ENCODE measurements at regions not wholly inside any gene's neighbourhood (a gene's known extent, or its start where the extent isn't known, plus 50 kb on each side); places are given as distances from the start of the nearest gene placed in this dataset.

DNA sequence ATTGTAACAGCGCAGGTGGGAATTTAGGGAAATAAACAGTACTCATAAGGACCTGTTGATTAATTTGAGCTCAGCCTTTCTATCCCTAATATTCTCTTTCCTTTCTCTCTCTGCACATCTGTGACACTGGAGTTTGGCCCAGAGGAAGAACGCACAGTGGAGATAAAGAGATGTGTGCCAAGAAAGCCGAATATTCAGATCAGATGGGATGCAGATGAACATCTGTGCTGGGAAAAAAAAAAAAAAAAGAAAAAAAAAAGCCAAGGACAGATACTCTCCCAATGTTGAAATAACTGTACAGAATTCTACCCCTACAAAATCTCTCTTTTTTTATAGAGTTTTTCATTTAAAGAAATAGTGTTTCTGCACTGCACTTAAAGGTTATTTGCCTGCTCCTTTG is 485.4 kb downstream of the KCNJ2 start:
- Histone ChIP-seq H3K27ac (ENCODE audit: insufficient read depth, low read length) (no peak overlapping the region), H3K9ac (ENCODE audit: low read depth, low read length) (no peak overlapping the region), H2BK120ac (ENCODE audit: low read depth, low read length) (no peak overlapping the region), H4K20me1 (ENCODE audit: insufficient read depth, low read length) (no peaks in the 10 kb centered on the region), H3K9me1 (ENCODE audit: insufficient read depth, low read length) (no peaks in the 10 kb centered on the region), H4K5ac (ENCODE audit: low read depth, low read length) (no peak overlapping the region), H2BK5ac (ENCODE audit: low read depth, low read length, poor library complexity, severe bottlenecking) (no peak overlapping the region), H2AK9ac (replicated peaks; ENCODE audit: low read depth, low read length, poor library complexity) (no peak overlapping the region), H3K18ac (ENCODE audit: low read depth, low read length) (no peak overlapping the region), H4K91ac (ENCODE audit: insufficient read depth, low read depth, low read length) (no peak overlapping the region), H2AFZ (replicated peaks; ENCODE audit: low read length, poor library complexity) (no peak overlapping the region), H3K4me1 (ENCODE audit: control insufficient read depth, insufficient read depth, low read length) (no peaks in the 10 kb centered on the region), H3K4me2 (ENCODE audit: low read depth, low read length) (no peak overlapping the region), H3K56ac (ENCODE audit: extremely low read depth, insufficient read depth, low read length) (no peak overlapping the region), H3K27me3 (ENCODE audit: control insufficient read depth, insufficient read depth, low read length) (no peaks in the 10 kb centered on the region; the same call in 1 of the 2 replicates), H3K36me3 (ENCODE audit: control insufficient read depth, insufficient read depth, low read length) (no peaks in the 10 kb centered on the region), H2BK20ac (ENCODE audit: low read depth, low read length) (no peak overlapping the region), H3K14ac (replicated peaks; ENCODE audit: low read depth, low read length) (no peak overlapping the region), H3K4ac (ENCODE audit: low read depth, low read length) (no peak overlapping the region), H4K8ac (ENCODE audit: low read depth in 2 of 2, low read length in 2 of 2) (no peak overlapping the region), H3K23ac (ENCODE audit: low read depth, low read length) (no peak overlapping the region), H2BK15ac (ENCODE audit: low read depth, low read length) (no peak overlapping the region), H3K79me1 (ENCODE audit: low read depth in 1 of 2, low read length in 2 of 2) (no peaks in the 10 kb centered on the region), H3K4me3 (ENCODE audit: insufficient read depth, low read depth, low read length) (no peak overlapping the region), H2AK5ac (ENCODE audit: low read depth, low read length) (no peak overlapping the region), H3K9me3 (ENCODE audit: control insufficient read depth, insufficient read depth, low read length) (no peaks in the 10 kb centered on the region)
- TF ChIP-seq, protein P1, sequence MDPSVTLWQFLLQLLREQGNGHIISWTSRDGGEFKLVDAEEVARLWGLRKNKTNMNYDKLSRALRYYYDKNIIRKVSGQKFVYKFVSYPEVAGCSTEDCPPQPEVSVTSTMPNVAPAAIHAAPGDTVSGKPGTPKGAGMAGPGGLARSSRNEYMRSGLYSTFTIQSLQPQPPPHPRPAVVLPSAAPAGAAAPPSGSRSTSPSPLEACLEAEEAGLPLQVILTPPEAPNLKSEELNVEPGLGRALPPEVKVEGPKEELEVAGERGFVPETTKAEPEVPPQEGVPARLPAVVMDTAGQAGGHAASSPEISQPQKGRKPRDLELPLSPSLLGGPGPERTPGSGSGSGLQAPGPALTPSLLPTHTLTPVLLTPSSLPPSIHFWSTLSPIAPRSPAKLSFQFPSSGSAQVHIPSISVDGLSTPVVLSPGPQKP (IDR thresholded peaks at IDR 0.05; ENCODE audit: borderline replicate concordance, low read depth, low read length) = no peak
- TF ChIP-seq, protein P2, sequence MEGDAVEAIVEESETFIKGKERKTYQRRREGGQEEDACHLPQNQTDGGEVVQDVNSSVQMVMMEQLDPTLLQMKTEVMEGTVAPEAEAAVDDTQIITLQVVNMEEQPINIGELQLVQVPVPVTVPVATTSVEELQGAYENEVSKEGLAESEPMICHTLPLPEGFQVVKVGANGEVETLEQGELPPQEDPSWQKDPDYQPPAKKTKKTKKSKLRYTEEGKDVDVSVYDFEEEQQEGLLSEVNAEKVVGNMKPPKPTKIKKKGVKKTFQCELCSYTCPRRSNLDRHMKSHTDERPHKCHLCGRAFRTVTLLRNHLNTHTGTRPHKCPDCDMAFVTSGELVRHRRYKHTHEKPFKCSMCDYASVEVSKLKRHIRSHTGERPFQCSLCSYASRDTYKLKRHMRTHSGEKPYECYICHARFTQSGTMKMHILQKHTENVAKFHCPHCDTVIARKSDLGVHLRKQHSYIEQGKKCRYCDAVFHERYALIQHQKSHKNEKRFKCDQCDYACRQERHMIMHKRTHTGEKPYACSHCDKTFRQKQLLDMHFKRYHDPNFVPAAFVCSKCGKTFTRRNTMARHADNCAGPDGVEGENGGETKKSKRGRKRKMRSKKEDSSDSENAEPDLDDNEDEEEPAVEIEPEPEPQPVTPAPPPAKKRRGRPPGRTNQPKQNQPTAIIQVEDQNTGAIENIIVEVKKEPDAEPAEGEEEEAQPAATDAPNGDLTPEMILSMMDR (conservative IDR thresholded peaks at IDR 0.05; ENCODE audit: low read depth, low read length) = no peak
- TF ChIP-seq RAD21 (IDR thresholded peaks at IDR 0.05; ENCODE audit: low read length) = no peak
- no peak for TF ChIP-seq MAFK (IDR thresholded peaks at IDR 0.05; ENCODE audit: low read depth, low read length)
- TF ChIP-seq POLR2A (IDR thresholded peaks at IDR 0.05; ENCODE audit: low read depth, low read length) = no peak
- no peak for TF ChIP-seq RFX5 (IDR thresholded peaks at IDR 0.05; ENCODE audit: low read depth, low read length)
- TF ChIP-seq MAZ (IDR thresholded peaks at IDR 0.05; ENCODE audit: borderline replicate concordance, low read depth, low read length) = no peak
- TF ChIP-seq, protein P3, sequence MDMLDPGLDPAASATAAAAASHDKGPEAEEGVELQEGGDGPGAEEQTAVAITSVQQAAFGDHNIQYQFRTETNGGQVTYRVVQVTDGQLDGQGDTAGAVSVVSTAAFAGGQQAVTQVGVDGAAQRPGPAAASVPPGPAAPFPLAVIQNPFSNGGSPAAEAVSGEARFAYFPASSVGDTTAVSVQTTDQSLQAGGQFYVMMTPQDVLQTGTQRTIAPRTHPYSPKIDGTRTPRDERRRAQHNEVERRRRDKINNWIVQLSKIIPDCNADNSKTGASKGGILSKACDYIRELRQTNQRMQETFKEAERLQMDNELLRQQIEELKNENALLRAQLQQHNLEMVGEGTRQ (IDR thresholded peaks at IDR 0.05; ENCODE audit: low read depth, low read length) = no peak
- no peak for TF ChIP-seq FOS (IDR thresholded peaks at IDR 0.05; ENCODE audit: low read depth, low read length)
- TF ChIP-seq NFE2L2 (IDR thresholded peaks at IDR 0.05; ENCODE audit: low read depth, low read length) = no peak
- no peak for TF ChIP-seq MXI1 (IDR thresholded peaks at IDR 0.05; ENCODE audit: borderline replicate concordance, low read depth, low read length)
- TF ChIP-seq SMC3 (IDR thresholded peaks at IDR 0.05; ENCODE audit: low read depth, low read length) = no peak
- no peak for TF ChIP-seq RCOR1 (IDR thresholded peaks at IDR 0.05; ENCODE audit: insufficient replicate concordance, low read length)
- TF ChIP-seq BHLHE40 (IDR thresholded peaks at IDR 0.05; ENCODE audit: low read depth, low read length) = no peak
- no peak for TF ChIP-seq CHD1 (IDR thresholded peaks at IDR 0.05; ENCODE audit: low read depth, low read length)
- TF ChIP-seq CEBPB (IDR thresholded peaks at IDR 0.05; ENCODE audit: low read depth, low read length) = no peak
- POLR2A ChIA-PET (ENCODE audit: unreplicated experiment) = no interaction called here
- intact Hi-C loops (cut with micrococcal nuclease) = no loop called here
- dilution Hi-C loops (cut with HindIII; ENCODE audit: low sequenced_read_pairs, unreplicated experiment) = no loop called here
- BruUV-seq (replicated peaks) = no TSS peak
- in situ Hi-C loops (cut with MboI; ENCODE audit: low sequenced_read_pairs) = no loop called here
- no peak for ATAC-seq (ENCODE audit: low read depth)
- no peak for DNase-seq
- no CpG with 5 or more reads among the region's 3 CpGs for WGBS, 2 experiments (ENCODE audit: extremely low coverage in 2 of 2, insufficient read length in 1 of 2)
- CTCF ChIA-PET = interaction anchor here (0.6 kb wide), 1 partner anchor 304 kb away, joined by 4 read pairs; no protein-coding TSS in a partner anchor

All from IMR-90 (cell line).